ENCODE measurements at regions not wholly inside any gene's neighbourhood (a gene's known extent, or its start where the extent isn't known, plus 50 kb on each side); places are given as distances from the start of the nearest gene placed in this dataset.

DNA sequence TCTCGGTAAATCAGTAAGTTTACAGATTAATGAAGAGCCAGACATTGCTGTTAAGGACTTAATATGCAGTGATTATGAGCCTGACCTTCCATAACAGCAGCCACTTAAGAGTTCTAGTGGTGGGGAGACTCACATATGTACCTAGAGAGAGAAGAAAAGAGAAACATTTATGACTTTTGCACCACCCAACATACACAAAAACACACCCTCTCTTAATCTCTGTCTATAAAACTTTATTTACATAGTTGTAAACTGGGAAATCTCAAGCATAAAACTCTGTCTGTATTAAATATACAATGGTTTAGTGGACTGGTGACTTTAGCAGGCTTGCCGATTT lies 347.4 kb upstream of the ADGRL2 start:
- no peaks in the 10 kb centered on the region for H3K27me3 Mint-ChIP-seq
- peaks cover 9% of the 10 kb centered on the region for H3K4me1 Mint-ChIP-seq (ENCODE audit: low read depth)
- no peaks in the 10 kb centered on the region for H3K36me3 Mint-ChIP-seq (ENCODE audit: insufficient read depth)
- DNase-seq (ENCODE audit: low spot score, unreplicated experiment): no peak
- TF ChIP-seq, protein P1, sequence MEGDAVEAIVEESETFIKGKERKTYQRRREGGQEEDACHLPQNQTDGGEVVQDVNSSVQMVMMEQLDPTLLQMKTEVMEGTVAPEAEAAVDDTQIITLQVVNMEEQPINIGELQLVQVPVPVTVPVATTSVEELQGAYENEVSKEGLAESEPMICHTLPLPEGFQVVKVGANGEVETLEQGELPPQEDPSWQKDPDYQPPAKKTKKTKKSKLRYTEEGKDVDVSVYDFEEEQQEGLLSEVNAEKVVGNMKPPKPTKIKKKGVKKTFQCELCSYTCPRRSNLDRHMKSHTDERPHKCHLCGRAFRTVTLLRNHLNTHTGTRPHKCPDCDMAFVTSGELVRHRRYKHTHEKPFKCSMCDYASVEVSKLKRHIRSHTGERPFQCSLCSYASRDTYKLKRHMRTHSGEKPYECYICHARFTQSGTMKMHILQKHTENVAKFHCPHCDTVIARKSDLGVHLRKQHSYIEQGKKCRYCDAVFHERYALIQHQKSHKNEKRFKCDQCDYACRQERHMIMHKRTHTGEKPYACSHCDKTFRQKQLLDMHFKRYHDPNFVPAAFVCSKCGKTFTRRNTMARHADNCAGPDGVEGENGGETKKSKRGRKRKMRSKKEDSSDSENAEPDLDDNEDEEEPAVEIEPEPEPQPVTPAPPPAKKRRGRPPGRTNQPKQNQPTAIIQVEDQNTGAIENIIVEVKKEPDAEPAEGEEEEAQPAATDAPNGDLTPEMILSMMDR (IDR thresholded peaks at IDR 0.05; ENCODE audit: unreplicated experiment): no peak
- no peak overlapping the region for H3K27ac Mint-ChIP-seq
- no peaks in the 10 kb centered on the region for H3K9me3 Mint-ChIP-seq (ENCODE audit: low read depth)
- no peak overlapping the region for H3K4me3 Mint-ChIP-seq (ENCODE audit: low read depth)

DNA sequence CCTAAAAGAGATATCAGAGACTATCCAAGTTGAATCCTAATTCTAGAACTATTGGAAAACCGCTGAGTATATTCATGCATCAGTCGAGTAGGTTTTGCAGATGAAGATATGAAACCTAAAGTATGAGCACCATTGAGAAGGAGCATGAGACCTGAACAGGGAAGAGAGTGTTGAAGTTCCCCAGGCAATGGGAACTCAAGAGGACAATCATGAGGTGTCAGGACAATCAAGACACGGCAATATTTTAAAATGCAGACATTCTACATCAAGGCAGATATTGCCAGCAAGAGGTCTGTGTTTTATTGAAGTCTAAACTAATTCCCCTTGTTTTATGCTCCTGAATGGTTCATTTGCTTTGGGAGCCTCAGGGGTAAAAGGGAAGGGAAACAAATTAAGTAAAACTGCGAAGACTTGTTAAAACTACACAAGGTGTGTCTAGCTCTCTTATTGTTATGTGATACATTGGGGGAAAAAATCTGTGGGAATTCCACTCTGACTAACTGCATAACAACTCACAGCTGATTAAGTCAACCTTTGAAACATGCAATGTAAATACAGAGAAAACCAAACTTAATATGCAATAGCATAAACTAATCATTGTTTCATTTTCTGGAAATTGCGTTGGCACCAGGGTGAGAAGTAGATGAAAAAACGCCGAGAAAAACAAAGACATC lies 347.9 kb upstream of the ADGRL2 start:
- Mint-ChIP-seq H3K27me3 (no peaks in the 10 kb centered on the region), H3K27ac (no peak overlapping the region), H3K9me3 (ENCODE audit: low read depth) (no peaks in the 10 kb centered on the region), H3K36me3 (ENCODE audit: insufficient read depth) (no peaks in the 10 kb centered on the region), H3K4me3 (ENCODE audit: low read depth) (no peak overlapping the region), H3K4me1 (ENCODE audit: low read depth) (peaks cover 9% of the 10 kb centered on the region)
- TF ChIP-seq, protein P1 (IDR thresholded peaks at IDR 0.05; ENCODE audit: unreplicated experiment): no peak
- DNase-seq (ENCODE audit: low spot score, unreplicated experiment): no peak

DNA sequence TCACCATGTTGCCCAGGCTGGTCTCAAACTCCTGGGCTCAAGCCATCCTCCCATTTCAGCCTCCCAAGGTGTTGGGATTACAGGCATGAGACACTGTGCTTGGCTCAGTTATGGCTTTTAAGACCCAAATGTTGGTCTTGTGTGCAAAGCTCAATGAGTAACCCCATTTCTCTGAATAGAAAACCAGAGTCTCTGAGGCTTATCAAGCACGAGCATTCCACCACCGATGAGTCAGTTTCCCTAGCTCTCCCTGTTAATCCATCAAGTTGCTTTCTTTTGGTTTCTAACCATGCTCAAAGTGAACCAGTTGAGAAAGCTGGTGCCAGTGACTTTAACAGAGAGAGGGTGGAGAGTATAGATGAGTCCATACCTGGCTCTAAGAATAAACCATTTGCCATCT lies 350.9 kb upstream of the ADGRL2 start:
- H3K9me3 Mint-ChIP-seq (ENCODE audit: low read depth): no peaks in the 10 kb centered on the region
- no peak for DNase-seq (ENCODE audit: low spot score, unreplicated experiment)
- no peaks in the 10 kb centered on the region for H3K27me3 Mint-ChIP-seq
- TF ChIP-seq, protein P1 (IDR thresholded peaks at IDR 0.05; ENCODE audit: unreplicated experiment): no peak
- H3K27ac Mint-ChIP-seq: no peak overlapping the region
- H3K4me3 Mint-ChIP-seq (ENCODE audit: low read depth): no peak overlapping the region
- H3K4me1 Mint-ChIP-seq (ENCODE audit: low read depth): peaks cover 9% of the 10 kb centered on the region
- no peaks in the 10 kb centered on the region for H3K36me3 Mint-ChIP-seq (ENCODE audit: insufficient read depth)

DNA sequence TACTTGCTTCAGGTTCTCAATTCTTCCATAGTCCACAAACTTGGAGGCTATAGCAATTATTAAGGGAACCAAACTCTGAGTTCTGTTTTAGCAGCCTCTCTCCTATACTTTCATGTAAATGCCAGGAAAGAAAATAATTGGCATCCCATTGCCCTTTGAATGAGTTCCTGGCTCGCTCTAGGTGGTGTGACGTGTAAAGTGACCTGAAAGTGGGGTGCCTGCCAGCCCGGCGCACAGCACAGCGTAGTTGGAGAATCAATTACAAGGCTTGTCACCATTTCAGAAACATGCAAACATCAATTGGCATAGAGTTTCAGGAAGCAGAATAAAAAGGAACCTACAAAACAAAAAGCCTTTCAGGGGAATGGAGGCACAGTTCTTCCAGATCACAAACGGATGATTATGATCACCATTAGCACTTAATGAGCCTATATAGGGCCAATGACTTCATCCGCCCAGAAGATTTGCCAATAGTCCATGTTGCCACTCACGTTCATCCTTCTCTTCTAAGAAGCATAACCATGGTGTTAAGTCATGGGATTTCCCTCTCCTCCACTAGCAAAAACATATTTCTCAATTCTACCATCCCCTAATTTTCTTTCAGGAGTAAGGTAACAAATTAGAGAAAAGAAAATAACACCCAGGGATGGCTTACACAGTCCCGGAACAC lies 354.6 kb upstream of the ADGRL2 start:
- Mint-ChIP-seq H3K36me3 (ENCODE audit: insufficient read depth) (no peaks in the 10 kb centered on the region), H3K4me1 (ENCODE audit: low read depth) (peaks cover 6% of the 10 kb centered on the region), H3K27me3 (no peaks in the 10 kb centered on the region), H3K4me3 (ENCODE audit: low read depth) (no peak overlapping the region), H3K9me3 (ENCODE audit: low read depth) (no peaks in the 10 kb centered on the region), H3K27ac (no peak overlapping the region)
- no peak for DNase-seq (ENCODE audit: low spot score, unreplicated experiment)
- TF ChIP-seq, protein P1 (IDR thresholded peaks at IDR 0.05; ENCODE audit: unreplicated experiment): no peak

DNA sequence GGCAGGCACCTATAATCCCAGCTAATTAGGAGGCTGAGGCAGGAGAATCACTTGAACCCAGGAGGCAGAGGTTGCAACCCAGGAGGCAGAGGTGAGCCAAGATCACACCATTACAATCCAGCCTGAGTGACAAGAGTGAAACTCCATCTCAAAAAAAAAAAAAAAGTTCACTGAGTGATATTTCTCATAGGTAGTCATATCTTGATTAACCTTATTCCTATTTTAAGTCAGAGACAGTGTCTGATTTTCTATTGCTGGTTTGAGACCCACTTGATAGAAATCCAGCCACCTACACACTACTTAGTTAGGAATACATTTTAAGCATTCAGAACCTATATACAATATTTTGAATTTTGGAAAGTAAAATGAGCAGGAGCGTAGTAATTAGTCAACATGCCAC lies 357.4 kb upstream of the ADGRL2 start:
- TF ChIP-seq, protein P1 (IDR thresholded peaks at IDR 0.05; ENCODE audit: unreplicated experiment): no peak
- H3K27me3 Mint-ChIP-seq: no peaks in the 10 kb centered on the region
- H3K9me3 Mint-ChIP-seq (ENCODE audit: low read depth): no peaks in the 10 kb centered on the region
- H3K36me3 Mint-ChIP-seq (ENCODE audit: insufficient read depth): no peaks in the 10 kb centered on the region
- no peak overlapping the region for H3K4me3 Mint-ChIP-seq (ENCODE audit: low read depth)
- H3K27ac Mint-ChIP-seq: no peak overlapping the region
- peaks cover 10% of the 10 kb centered on the region for H3K4me1 Mint-ChIP-seq (ENCODE audit: low read depth)
- no peak for DNase-seq (ENCODE audit: low spot score, unreplicated experiment)
